HepG2 (cell line): ENCODE measurements at regions not wholly inside any gene's neighbourhood (a gene's known extent, or its start where the extent isn't known, plus 50 kb on each side); places are given as distances from the start of the nearest gene placed in this dataset.
"Not testable (repeated sequence)": the region's sequence is repeated elsewhere in the genome, so short reads cannot be mapped to it uniquely, and the experiment has no call there.

Experiments used
- CEBPB ChIP-seq: IDR thresholded peaks from 2 replicates; pipeline ENCODE4 v1.6.1; 2011; ENCODE audit warnings: low read depth, low read length, improper control_type of control experiment, borderline replicate concordance
- CTCF ChIP-seq: sonication (generic); formaldehyde crosslinking; IDR thresholded peaks from 2 replicates; pipeline ENCODE4 v1.5.0; 2020; ENCODE audit warnings: mild to moderate bottlenecking, missing genetic modification reagents, moderate library complexity
- KAT7 ChIP-seq: IDR thresholded peaks from 2 replicates; pipeline ENCODE4 v1.6.1; 2018; ENCODE audit warnings: borderline replicate concordance, missing compliant biosample characterization
- THAP9 ChIP-seq: sonication (generic); formaldehyde crosslinking; IDR thresholded peaks from 2 replicates; pipeline ENCODE4; 2020; ENCODE audit warnings: missing genetic modification reagents, mild to moderate bottlenecking, borderline replicate concordance
- USF2 ChIP-seq, 2 experiments: sonication (generic) in 1 of 2; formaldehyde crosslinking in 1 of 2; IDR thresholded peaks; 2 replicates each; pipeline versions ENCODE4 v1.5.1 to v1.6.1; 2011 to 2020; ENCODE audit warnings: borderline replicate concordance in 1 of 2, low read depth in 1 of 2, low read length in 1 of 2, mild to moderate bottlenecking in 1 of 2, missing genetic modification reagents in 1 of 2, moderate library complexity in 1 of 2
- YY1 ChIP-seq: IDR thresholded peaks from 2 replicates; pipeline ENCODE4 v1.6.1; 2011; ENCODE audit warnings: low read length, low read depth, moderate library complexity, mild to moderate bottlenecking; ENCODE audit not compliant: insufficient read depth, insufficient replicate concordance
- ZNF292 ChIP-seq: sonication (generic); formaldehyde crosslinking; IDR thresholded peaks from 2 replicates; pipeline ENCODE4 v1.8.1; 2022; ENCODE audit warnings: mild to moderate bottlenecking, low read depth, missing genetic modification reagents, borderline replicate concordance
- ZNF510 ChIP-seq: sonication (generic); formaldehyde crosslinking; IDR thresholded peaks from 2 replicates; pipeline ENCODE4 v1.4.0; 2020; ENCODE audit warnings: low read depth, mild to moderate bottlenecking, missing genetic modification reagents
- ZNF761 ChIP-seq: sonication (generic); formaldehyde crosslinking; conservative IDR thresholded peaks from 2 replicates; pipeline ENCODE4 v1.4.0; 2020; ENCODE audit warnings: mild to moderate bottlenecking, missing genetic modification reagents
- ZNF775 ChIP-seq: sonication (generic); formaldehyde crosslinking; IDR thresholded peaks from 2 replicates; pipeline ENCODE4 v1.4.0; 2020; ENCODE audit warnings: missing genetic modification reagents, mild to moderate bottlenecking, moderate library complexity, borderline replicate concordance

- not testable (repeated sequence) for TF ChIP-seq CTCF (CRISPR knock-in tag); ZNF292 (CRISPR knock-in tag); CEBPB; YY1; ZNF510 (CRISPR knock-in tag); KAT7 (CRISPR knock-in tag); THAP9 (CRISPR knock-in tag); USF2 (IDR thresholded peaks at IDR 0.05; ENCODE audit: low read depth, low read length); USF2 (CRISPR knock-in tag; IDR thresholded peaks at IDR 0.05; ENCODE audit: borderline replicate concordance); ZNF775 (CRISPR knock-in tag); ZNF761
Observed at GRCh38 chr16:70032906-70033305, 81.2 kb upstream of the PDPR start.
